Tibial nerve (tissue), 4 donors: ENCODE measurements at regions not wholly inside any gene's neighbourhood (a gene's known extent, or its start where the extent isn't known, plus 50 kb on each side); places are given as distances from the start of the nearest gene placed in this dataset.

Experiments used
- DNase-seq, 2 donors: peaks; one replicate each; pipeline ENCODE4 v3.0.0-alpha.2; 2019; ENCODE audit warnings: low spot score in 2 of 2
- H3K27ac ChIP-seq, 4 donors: fragments of 200-600 bp; sonication (generic) in 3 of 4; one replicate each; pipeline ENCODE4 v1.5.1; 2017 to 2019; ENCODE audit warnings: mild to moderate bottlenecking in 1 of 4
- H3K27me3 ChIP-seq, 2 donors: fragments of 200-600 bp; sonication (generic) in 1 of 2; one replicate each; pipeline versions ENCODE4 v1.5.1 to v1.6.0; 2017 to 2019
- H3K36me3 ChIP-seq, 3 donors: fragments of 200-600 bp; sonication (generic); one replicate each; pipeline ENCODE4 v1.5.1; 2018 to 2019
- H3K4me1 ChIP-seq, 4 donors: fragments of 200-600 bp; sonication (generic) in 3 of 4; one replicate each; pipeline ENCODE4 v1.5.1; 2017 to 2019
- H3K4me3 ChIP-seq, 4 donors: fragments of 200-600 bp; sonication (generic) in 3 of 4; one replicate each; pipeline ENCODE4 v1.5.1; 2017 to 2019; ENCODE audit warnings: mild to moderate bottlenecking in 1 of 4, moderate library complexity in 1 of 4
- H3K9me3 ChIP-seq, 4 donors: fragments of 200-600 bp; sonication (generic) in 3 of 4; one replicate each; pipeline ENCODE4 v1.5.1; 2017 to 2019
- CTCF ChIP-seq, 5 experiments: fragments of 200-600 bp in 3 of 5; fragments of 450-650 bp in 2 of 5; sonication (generic) in 3 of 5; IDR thresholded peaks; one replicate each; pipeline ENCODE4 v1.5.1; 2016 to 2019; ENCODE audit warnings: antibody characterized with exemption in 5 of 5, mild to moderate bottlenecking in 3 of 5, moderate library complexity in 2 of 5
- EP300 ChIP-seq, 2 donors: sonication (generic); formaldehyde crosslinking; IDR thresholded peaks; one replicate each; pipeline ENCODE4 v1.6.1; 2017; ENCODE audit warnings: antibody characterized with exemption in 2 of 2, mild to moderate bottlenecking in 1 of 2
- POLR2A ChIP-seq, 2 donors: fragments of 450-650 bp; IDR thresholded peaks; one replicate each; pipeline ENCODE4 v1.6.1; 2017; ENCODE audit warnings: antibody characterized with exemption in 2 of 2, mild to moderate bottlenecking in 2 of 2, moderate library complexity in 2 of 2
- WGBS, 2 donors: methylation state at CpG; one replicate each; pipeline ENCODE4 v1.1.5; 2018; 5-methylcytosine and 5-hydroxymethylcytosine counted together

- no peak for DNase-seq
- no peak overlapping the region for H3K4me3 ChIP-seq
- H3K36me3 ChIP-seq = no peaks in the 10 kb centered on the region
- 85 to 98% methylated on average over 5 of the region's 5 CpGs for WGBS, 2 donors
- no peak overlapping the region for H3K27ac ChIP-seq
- peaks cover 0 to 14% (median 0%) of the 10 kb centered on the region in 4 donors for H3K4me1 ChIP-seq
- peaks cover 0 to 7% (median 0%) of the 10 kb centered on the region in 4 donors for H3K9me3 ChIP-seq
- no peak for TF ChIP-seq EP300 (IDR thresholded peaks at IDR 0.05)
- TF ChIP-seq POLR2A (IDR thresholded peaks at IDR 0.05) = no peak
- TF ChIP-seq CTCF (IDR thresholded peaks at IDR 0.05) = no peak
- H3K27me3 ChIP-seq = no peaks in the 10 kb centered on the region
Measured at GRCh38 chr11:69212798-69213110, 57.0 kb downstream of the SMIM38 start.

GRCh38 chr11:69213316-69213715, 57.6 kb downstream of the SMIM38 start:
- no peaks in the 10 kb centered on the region for H3K27me3 ChIP-seq
- TF ChIP-seq POLR2A (IDR thresholded peaks at IDR 0.05) = no peak
- peaks cover 0 to 19% (median 0%) of the 10 kb centered on the region in 4 donors for H3K4me1 ChIP-seq
- H3K9me3 ChIP-seq = peaks cover 0 to 3% (median 0%) of the 10 kb centered on the region in 4 donors
- no peaks in the 10 kb centered on the region for H3K36me3 ChIP-seq
- H3K4me3 ChIP-seq = no peak overlapping the region
- no peak overlapping the region for H3K27ac ChIP-seq
- DNase-seq = no peak
- 87 to 95% methylated on average over 9 of the region's 9 CpGs for WGBS, 2 donors

GRCh38 chr11:69213964-69214363, 58.2 kb downstream of the SMIM38 start:
- Histone ChIP-seq H3K27me3 (no peaks in the 10 kb centered on the region), H3K4me3 (no peak overlapping the region), H3K9me3 (no peaks in the 10 kb centered on the region), H3K4me1 (peaks cover 0 to 21% (median 0%) of the 10 kb centered on the region in 4 donors), H3K36me3 (no peaks in the 10 kb centered on the region), H3K27ac (no peak overlapping the region)
- no peak for DNase-seq
- 86 to 100% methylated on average over 1 of the region's 1 CpG for WGBS, 2 donors
- TF ChIP-seq CTCF (IDR thresholded peaks at IDR 0.05) = no peak
- TF ChIP-seq EP300 (IDR thresholded peaks at IDR 0.05) = no peak
- TF ChIP-seq POLR2A (IDR thresholded peaks at IDR 0.05) = no peak

GRCh38 chr11:69215216-69215615, 59.5 kb downstream of the SMIM38 start:
- WGBS, 2 donors = 91 to 92% methylated on average over 1 of the region's 1 CpG
- no peaks in the 10 kb centered on the region for H3K9me3 ChIP-seq
- H3K27ac ChIP-seq = no peak overlapping the region
- DNase-seq = no peak
- TF ChIP-seq EP300 (IDR thresholded peaks at IDR 0.05) (no peak), CTCF (IDR thresholded peaks at IDR 0.05) (no peak), POLR2A (IDR thresholded peaks at IDR 0.05) (no peak)
- no peaks in the 10 kb centered on the region for H3K36me3 ChIP-seq
- H3K4me3 ChIP-seq = no peak overlapping the region
- H3K27me3 ChIP-seq = no peaks in the 10 kb centered on the region
- peaks cover 0 to 21% (median 0%) of the 10 kb centered on the region in 4 donors for H3K4me1 ChIP-seq

GRCh38 chr11:69215784-69216415, 60.2 kb downstream of the SMIM38 start:
- Histone ChIP-seq H3K36me3 (no peaks in the 10 kb centered on the region), H3K4me3 (no peak overlapping the region), H3K27me3 (no peaks in the 10 kb centered on the region), H3K4me1 (peaks cover 0 to 21% (median 0%) of the 10 kb centered on the region in 4 donors), H3K27ac (no peak overlapping the region), H3K9me3 (no peaks in the 10 kb centered on the region)
- WGBS, 2 donors = 53 to 57% methylated on average over 6 of the region's 6 CpGs
- DNase-seq = no peak
- no peak for TF ChIP-seq CTCF (IDR thresholded peaks at IDR 0.05)
- TF ChIP-seq POLR2A (IDR thresholded peaks at IDR 0.05) = no peak
- no peak for TF ChIP-seq EP300 (IDR thresholded peaks at IDR 0.05)

- H3K27ac ChIP-seq = no peak overlapping the region
- TF ChIP-seq CTCF (IDR thresholded peaks at IDR 0.05) (no peak), POLR2A (IDR thresholded peaks at IDR 0.05) (no peak), EP300 (IDR thresholded peaks at IDR 0.05) (no peak)
- H3K4me3 ChIP-seq = no peak overlapping the region
- 67 to 79% methylated on average over 3 to 6 of the region's 6 CpGs for WGBS, 2 donors
- no peaks in the 10 kb centered on the region for H3K36me3 ChIP-seq
- H3K4me1 ChIP-seq = peaks cover 0 to 15% (median 0%) of the 10 kb centered on the region in 4 donors
- H3K27me3 ChIP-seq = no peaks in the 10 kb centered on the region
- DNase-seq = no peak
- no peaks in the 10 kb centered on the region for H3K9me3 ChIP-seq
Measured at GRCh38 chr11:69216647-69217051, 60.9 kb downstream of the SMIM38 start.
